GM12874 (cell line): ENCODE measurements at regions not wholly inside any gene's neighbourhood (a gene's known extent, or its start where the extent isn't known, plus 50 kb on each side); places are given as distances from the start of the nearest gene placed in this dataset.

Experiments used
- TF ChIP-seq, protein P1 (sequence below): IDR thresholded peaks from 2 replicates; pipeline ENCODE4 v1.5.1; 2011; ENCODE audit warnings: low read depth, mild to moderate bottlenecking, control low read depth, low read length, moderate library complexity; ENCODE audit not compliant: insufficient read depth

DNA sequence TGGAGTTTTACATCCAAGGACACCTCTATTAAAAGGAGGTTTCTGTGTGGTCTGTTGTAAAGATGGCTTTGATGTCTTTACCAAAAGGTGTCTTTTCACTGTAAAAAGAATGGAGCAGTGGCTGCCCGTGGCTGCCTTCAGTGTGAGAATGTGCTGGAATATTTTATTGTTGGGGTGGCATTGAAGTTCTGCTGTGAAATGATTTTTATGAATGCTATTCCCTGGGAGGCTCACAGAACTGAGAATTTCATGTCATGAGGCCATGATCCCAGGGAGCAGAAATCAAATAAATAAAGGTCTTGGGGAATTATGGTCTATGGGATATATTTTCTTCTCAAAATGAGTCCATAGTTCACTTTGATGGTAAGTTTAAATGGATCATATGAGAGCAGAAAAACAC is 425.2 kb upstream of the ZNF608 start:
- TF ChIP-seq, protein P1, sequence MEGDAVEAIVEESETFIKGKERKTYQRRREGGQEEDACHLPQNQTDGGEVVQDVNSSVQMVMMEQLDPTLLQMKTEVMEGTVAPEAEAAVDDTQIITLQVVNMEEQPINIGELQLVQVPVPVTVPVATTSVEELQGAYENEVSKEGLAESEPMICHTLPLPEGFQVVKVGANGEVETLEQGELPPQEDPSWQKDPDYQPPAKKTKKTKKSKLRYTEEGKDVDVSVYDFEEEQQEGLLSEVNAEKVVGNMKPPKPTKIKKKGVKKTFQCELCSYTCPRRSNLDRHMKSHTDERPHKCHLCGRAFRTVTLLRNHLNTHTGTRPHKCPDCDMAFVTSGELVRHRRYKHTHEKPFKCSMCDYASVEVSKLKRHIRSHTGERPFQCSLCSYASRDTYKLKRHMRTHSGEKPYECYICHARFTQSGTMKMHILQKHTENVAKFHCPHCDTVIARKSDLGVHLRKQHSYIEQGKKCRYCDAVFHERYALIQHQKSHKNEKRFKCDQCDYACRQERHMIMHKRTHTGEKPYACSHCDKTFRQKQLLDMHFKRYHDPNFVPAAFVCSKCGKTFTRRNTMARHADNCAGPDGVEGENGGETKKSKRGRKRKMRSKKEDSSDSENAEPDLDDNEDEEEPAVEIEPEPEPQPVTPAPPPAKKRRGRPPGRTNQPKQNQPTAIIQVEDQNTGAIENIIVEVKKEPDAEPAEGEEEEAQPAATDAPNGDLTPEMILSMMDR: no peak

DNA sequence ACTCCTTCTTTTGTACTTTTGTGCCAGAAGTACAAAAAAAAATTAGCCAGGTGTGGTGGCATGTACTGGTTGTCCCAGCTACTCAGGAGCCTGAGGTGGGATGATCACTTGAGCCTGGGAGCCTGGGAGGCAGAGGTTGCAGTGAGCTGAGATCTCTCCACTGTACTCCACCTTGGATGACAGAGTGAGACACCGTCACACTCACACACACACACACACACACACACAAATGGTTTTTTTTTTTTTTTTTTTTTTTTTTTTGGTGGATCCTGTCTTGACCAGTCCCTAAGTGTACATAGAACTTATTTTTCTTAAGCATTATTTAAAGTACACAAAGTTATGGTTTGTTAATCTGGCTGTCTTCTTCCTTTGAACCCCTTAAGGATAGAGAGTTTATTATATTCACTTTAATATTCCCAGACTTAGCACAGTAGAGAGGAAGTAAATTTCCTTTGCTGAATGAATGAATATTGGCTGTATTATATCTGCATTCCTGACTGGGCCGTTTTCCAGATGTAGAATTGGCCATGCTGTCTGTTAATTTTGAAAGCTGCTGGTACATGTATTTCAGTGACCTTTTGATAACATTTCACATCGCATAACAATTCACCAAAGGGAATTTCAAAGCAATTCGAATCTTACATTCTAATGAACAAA is 429.0 kb upstream of the ZNF608 start:
- TF ChIP-seq, protein P1: no peak

DNA sequence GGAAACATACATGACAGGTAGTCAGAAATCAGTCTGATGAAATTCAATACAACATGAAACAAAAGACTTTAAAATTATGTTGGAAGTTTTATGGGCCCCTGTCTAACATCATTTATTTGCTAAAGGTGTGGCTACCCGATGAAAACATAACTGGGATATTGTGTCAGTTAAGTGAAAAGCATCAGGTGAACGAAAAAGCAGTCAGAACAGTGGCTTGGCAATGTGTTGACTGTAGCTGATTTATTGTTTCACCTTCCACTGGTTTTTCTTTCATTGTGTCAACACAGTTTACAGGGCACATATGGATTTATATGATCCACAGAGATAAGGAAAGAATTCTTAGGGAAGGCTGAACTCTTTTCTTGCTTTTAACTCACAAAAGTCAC is 429.6 kb upstream of the ZNF608 start:
- TF ChIP-seq, protein P1: no peak

DNA sequence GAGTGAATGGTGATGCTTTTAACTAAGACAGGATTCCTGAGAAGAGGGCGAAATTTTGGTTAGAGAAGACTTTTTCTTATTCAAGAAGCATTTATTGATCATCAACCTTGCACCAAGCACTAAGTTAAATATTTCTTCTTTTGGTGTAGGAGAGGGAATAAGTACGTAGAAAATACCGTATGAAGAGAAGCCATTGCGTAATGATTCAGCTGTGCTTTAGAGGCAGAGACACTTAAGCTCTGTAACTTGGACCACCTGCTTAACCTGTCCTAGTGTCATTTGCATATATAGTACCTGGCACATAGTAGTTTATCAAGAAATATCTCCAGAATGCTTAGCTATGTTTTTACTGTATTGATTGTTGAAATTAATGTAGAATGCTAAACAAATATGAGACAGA is 430.9 kb upstream of the ZNF608 start:
- TF ChIP-seq, protein P1: no peak

DNA sequence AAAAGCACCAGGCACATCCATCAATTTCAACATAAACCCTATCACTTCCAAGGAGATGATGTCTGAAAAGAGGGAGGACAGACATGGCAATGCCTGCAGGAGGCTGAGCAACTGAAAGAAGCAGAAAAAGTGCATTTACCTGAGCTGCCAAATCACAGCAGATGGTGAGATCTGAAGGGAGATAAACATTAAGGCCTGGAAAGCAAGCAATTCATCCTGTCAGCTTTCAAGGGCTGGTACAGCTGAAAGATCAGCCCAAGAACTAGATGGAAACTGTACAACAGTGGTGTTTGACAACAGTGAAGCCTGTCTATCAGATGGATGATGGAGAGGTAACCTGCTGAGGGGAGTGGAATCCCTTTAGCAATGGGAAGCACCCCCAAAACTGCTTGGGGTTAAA is 433.2 kb upstream of the ZNF608 start:
- TF ChIP-seq, protein P1: no peak

DNA sequence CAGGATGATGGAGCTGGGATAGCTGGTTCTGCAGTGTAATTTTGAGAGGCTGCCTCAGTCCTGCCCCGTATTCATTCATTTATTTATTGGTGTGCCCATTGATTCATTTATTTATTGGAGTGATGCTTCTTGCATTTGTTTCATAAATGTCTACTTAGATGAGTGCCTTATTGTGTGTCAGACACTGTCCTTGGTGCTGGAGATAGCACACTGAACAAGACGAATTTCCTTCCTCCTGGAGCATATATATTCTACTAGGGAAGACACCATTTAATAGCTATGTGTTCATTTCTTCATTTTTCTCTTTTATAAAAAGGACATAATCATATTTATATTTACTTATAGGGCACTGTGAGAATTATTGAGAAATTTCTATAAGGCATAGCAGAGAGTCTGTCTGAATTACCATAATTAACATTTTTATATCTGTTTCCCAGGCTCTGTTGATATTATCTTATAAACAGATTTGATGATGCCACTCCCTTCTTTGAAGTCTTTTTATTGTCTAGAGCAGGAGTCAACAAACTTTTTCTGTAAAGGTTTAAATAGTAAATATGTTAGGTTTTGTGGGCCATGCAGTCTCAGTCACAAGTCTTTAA is 433.9 kb upstream of the ZNF608 start:
- TF ChIP-seq, protein P1: no peak

DNA sequence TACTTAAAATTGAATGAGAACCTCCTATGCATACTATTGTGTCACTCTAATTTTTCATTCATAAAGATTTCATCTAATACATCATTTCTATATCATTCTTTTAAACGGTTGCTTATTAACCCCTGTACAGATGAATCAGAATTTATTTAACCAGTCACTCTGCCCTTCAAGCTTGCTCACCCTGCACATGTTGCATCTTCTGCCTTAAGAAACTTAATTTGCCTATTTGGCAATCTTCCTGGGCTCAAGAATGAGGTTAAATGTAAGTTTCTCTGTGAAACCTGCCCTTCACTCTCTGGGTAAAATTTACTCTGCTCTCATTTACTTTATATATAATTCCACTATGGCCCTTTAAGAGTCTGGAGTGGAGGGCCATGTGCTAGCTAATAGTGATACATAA is 434.7 kb upstream of the ZNF608 start:
- TF ChIP-seq, protein P1: no peak
